SK-N-SH (cell line): ENCODE measurements at regions not wholly inside any gene's neighbourhood (a gene's known extent, or its start where the extent isn't known, plus 50 kb on each side); places are given as distances from the start of the nearest gene placed in this dataset.

ENCODE experiments used
- CTCF ChIA-PET: fragments of 300-600, 350-600 bp; formaldehyde crosslinking; extraction: SDS; loops from one replicate; lab custom pipeline; 2021; lab: Yijun Ruan, JAX
- POLR2A ChIA-PET: fragments of 350-600 bp; sonication (Branson Sonifier 250); formaldehyde crosslinking; extraction: SDS; loops from one replicate; lab custom pipeline; 2020; ENCODE audit warnings: antibody characterized with exemption, inconsistent platforms; lab: Yijun Ruan, JAX
- DNase-seq: peaks from one replicate; pipeline ENCODE4 v3.0.0; 2012
- H2AFZ ChIP-seq: fragments of 200-600 bp; sonication (generic); 2 replicates; pipeline ENCODE4 v1.8.1; 2016; ENCODE audit warnings: antibody characterized with exemption, mild to moderate bottlenecking, low read depth
- H3F3A ChIP-seq: fragments of 200-600 bp; sonication (generic); replicated peaks from 2 replicates; pipeline ENCODE3; 2016; ENCODE audit warnings: antibody characterized with exemption, mild to moderate bottlenecking; ENCODE audit not compliant: insufficient read depth
- H3K27ac ChIP-seq, 2 experiments: fragments of 200-500 bp in 1 of 2; fragments of 200-600 bp in 1 of 2; sonication (Bioruptor generic) in 1 of 2; sonication (generic), shearing (Covaris generic) in 1 of 2; 2 replicates each; pipeline versions ENCODE4 v1.5.1 to v1.6.1; 2014 to 2016; ENCODE audit warnings: low read depth in 2 of 2, inconsistent platforms in 1 of 2, low read length in 1 of 2, mild to moderate bottlenecking in 1 of 2, mixed read lengths in 1 of 2
- H3K27me3 ChIP-seq: fragments of 200-600 bp; sonication (generic), shearing (Covaris generic); 2 replicates; pipeline ENCODE4 v1.6.1; 2016; ENCODE audit warnings: mixed run types; ENCODE audit not compliant: insufficient read depth
- H3K36me3 ChIP-seq, 2 experiments: fragments of 200-500 bp in 1 of 2; fragments of 200-600 bp in 1 of 2; sonication (Bioruptor generic) in 1 of 2; sonication (generic) in 1 of 2; replicated peaks in 1 of 2; 2 replicates each; pipeline versions ENCODE3 to v1.5.1; 2014 to 2016; ENCODE audit warnings: low read length in 1 of 2, mild to moderate bottlenecking in 1 of 2; ENCODE audit not compliant: insufficient read depth in 2 of 2, control insufficient read depth in 1 of 2
- H3K4me1 ChIP-seq, 2 experiments: fragments of 200-500 bp in 1 of 2; fragments of 200-600 bp in 1 of 2; sonication (Bioruptor generic) in 1 of 2; sonication (generic), shearing (Covaris generic) in 1 of 2; 2 replicates each; pipeline versions ENCODE4 v1.5.1 to v1.6.1; 2014 to 2016; ENCODE audit warnings: low read depth in 1 of 2, low read length in 1 of 2, mixed run types in 1 of 2; ENCODE audit not compliant: insufficient read depth in 2 of 2, control insufficient read depth in 1 of 2
- H3K4me2 ChIP-seq: fragments of 200-600 bp; sonication (generic), shearing (Covaris generic); 2 replicates; pipeline ENCODE4 v1.6.1; 2017; ENCODE audit warnings: mixed run types
- H3K4me3 ChIP-seq, 2 experiments: fragments of 200-500 bp in 1 of 2; fragments of 200-600 bp in 1 of 2; sonication (Bioruptor generic) in 1 of 2; sonication (generic), shearing (Covaris generic) in 1 of 2; 2 replicates each; pipeline versions ENCODE4 v1.5.1 to v1.8.1; 2014 to 2016; ENCODE audit warnings: low read depth in 2 of 2, inconsistent platforms in 1 of 2, low read length in 1 of 2, mild to moderate bottlenecking in 1 of 2, mixed read lengths in 1 of 2, moderate library complexity in 1 of 2
- H3K79me2 ChIP-seq: fragments of 200-600 bp; sonication (generic); 2 replicates; pipeline ENCODE4 v1.8.1; 2017; ENCODE audit warnings: mild to moderate bottlenecking; ENCODE audit not compliant: insufficient read depth
- H3K9ac ChIP-seq: fragments of 200-600 bp; sonication (generic); 2 replicates; pipeline ENCODE4 v1.6.1; 2017; ENCODE audit warnings: mixed run types
- H3K9me2 ChIP-seq: fragments of 200-600 bp; sonication (generic); 2 replicates; pipeline ENCODE4 v1.6.1; 2017; ENCODE audit warnings: mixed run types
- H3K9me3 ChIP-seq: fragments of 200-600 bp; sonication (generic); 2 replicates; pipeline ENCODE4 v1.6.1; 2017; ENCODE audit warnings: mixed run types, mild to moderate bottlenecking, moderate library complexity
- H4K20me1 ChIP-seq: fragments of 200-600 bp; sonication (generic); 2 replicates; pipeline ENCODE4 v1.6.1; 2017; ENCODE audit warnings: mild to moderate bottlenecking, mixed run types; ENCODE audit not compliant: insufficient read depth
- CHD2 ChIP-seq: fragments of 150-350 bp; IDR thresholded peaks from 2 replicates; pipeline ENCODE4 v1.6.1; 2018; ENCODE audit warnings: low read length; ENCODE audit not compliant: partially characterized antibody
- ELF1 ChIP-seq: IDR thresholded peaks from 2 replicates; pipeline ENCODE4 v1.4.0; 2012
- EP300 ChIP-seq, 2 experiments: IDR thresholded peaks; 2 replicates each; pipeline versions ENCODE4 v1.4.0 to v1.6.1; 2012; ENCODE audit warnings: borderline replicate concordance in 1 of 2, low read depth in 1 of 2, low read length in 1 of 2
- EZH2phosphoT487 ChIP-seq: fragments of 200-600 bp; sonication (generic); IDR thresholded peaks from 2 replicates; pipeline ENCODE4 v1.6.1; 2017; ENCODE audit warnings: low read depth, mixed run types, mild to moderate bottlenecking, antibody characterized with exemption, moderate library complexity, borderline replicate concordance
- FOXJ3 ChIP-seq: sonication (generic); formaldehyde crosslinking; IDR thresholded peaks from 2 replicates; pipeline ENCODE4 v1.5.1; 2020; ENCODE audit warnings: mild to moderate bottlenecking, missing genetic modification reagents
- FOXM1 ChIP-seq: IDR thresholded peaks from 2 replicates; pipeline ENCODE4 v1.4.0; 2012; ENCODE audit warnings: low read depth, mild to moderate bottlenecking
- GATA2 ChIP-seq: sonication (generic); formaldehyde crosslinking; IDR thresholded peaks from 2 replicates; pipeline ENCODE4 v1.5.0; 2020; ENCODE audit warnings: mild to moderate bottlenecking, missing genetic modification reagents
- JUND ChIP-seq: IDR thresholded peaks from 2 replicates; pipeline ENCODE4 v1.4.0; 2012
- MEF2A ChIP-seq: IDR thresholded peaks from 2 replicates; pipeline ENCODE4 v1.4.0; 2012; ENCODE audit warnings: low read depth, borderline replicate concordance
- NFIC ChIP-seq: IDR thresholded peaks from 2 replicates; pipeline ENCODE4 v1.4.0; 2012; ENCODE audit warnings: borderline replicate concordance
- NRF1 ChIP-seq: IDR thresholded peaks from 2 replicates; pipeline ENCODE4 v1.6.1; 2012; ENCODE audit warnings: low read depth, mild to moderate bottlenecking, low read length
- POLR2AphosphoS5 ChIP-seq: IDR thresholded peaks from 2 replicates; pipeline ENCODE4 v1.6.1; 2012; ENCODE audit warnings: low read depth, low read length
- RAD21 ChIP-seq: IDR thresholded peaks from 2 replicates; pipeline ENCODE4 v1.6.1; 2012; ENCODE audit warnings: mild to moderate bottlenecking, low read length
- RCOR1 ChIP-seq: fragments of 150-350 bp; IDR thresholded peaks from 2 replicates; pipeline ENCODE4 v1.6.1; 2017; ENCODE audit warnings: antibody characterized with exemption, low read length
- REST ChIP-seq: IDR thresholded peaks from 2 replicates; pipeline ENCODE4 v1.6.1; 2012; ENCODE audit warnings: mild to moderate bottlenecking, low read depth, low read length, moderate library complexity
- RFX5 ChIP-seq: IDR thresholded peaks from 2 replicates; pipeline ENCODE4 v1.6.1; 2012; ENCODE audit warnings: mild to moderate bottlenecking, improper control_type of control experiment, low read length
- SIN3A ChIP-seq: IDR thresholded peaks from 2 replicates; pipeline ENCODE4 v1.6.1; 2012; ENCODE audit warnings: low read depth, mild to moderate bottlenecking, low read length, moderate library complexity, borderline replicate concordance
- TAF1 ChIP-seq: IDR thresholded peaks from 2 replicates; pipeline ENCODE4 v1.6.1; 2012; ENCODE audit warnings: low read depth, mild to moderate bottlenecking, low read length, moderate library complexity, borderline replicate concordance
- TCF12 ChIP-seq: IDR thresholded peaks from 2 replicates; pipeline ENCODE4 v1.4.0; 2012
- TEAD4 ChIP-seq: IDR thresholded peaks from 2 replicates; pipeline ENCODE4 v1.4.0; 2012; ENCODE audit warnings: mild to moderate bottlenecking, borderline replicate concordance; ENCODE audit not compliant: insufficient read depth
- YY1 ChIP-seq: IDR thresholded peaks from 2 replicates; pipeline ENCODE4 v1.4.0; 2012; ENCODE audit warnings: low read depth, mild to moderate bottlenecking
- ZBTB33 ChIP-seq: IDR thresholded peaks from 2 replicates; pipeline ENCODE4 v1.4.0; 2012; ENCODE audit warnings: low read depth, borderline replicate concordance
- WGBS: methylation state at CpG from one replicate; pipeline ENCODE4 v1.1.6; 2017; ENCODE audit warnings: low lambda C conversion rate; 5-methylcytosine and 5-hydroxymethylcytosine counted together

GRCh38 chr3:66667263-66667662 is 166.4 kb upstream of the LRIG1 start:
- no peak for DNase-seq

GRCh38 chr3:66671291-66671690 is 170.5 kb upstream of the LRIG1 start:
- 90% methylated on average over 1 of the region's 1 CpG for WGBS
- TF ChIP-seq TAF1 = no peak
- TF ChIP-seq CHD2 = no peak
- TF ChIP-seq REST = no peak
- no peak for TF ChIP-seq EP300 (IDR thresholded peaks at IDR 0.05; ENCODE audit: borderline replicate concordance in 1 of 2, low read depth in 1 of 2, low read length in 1 of 2)
- TF ChIP-seq ZBTB33 = no peak
- no peak for TF ChIP-seq NFIC

More at GRCh38 chr3:66667263-66667662, 166.4 kb upstream of the LRIG1 start:
- H3K9ac ChIP-seq = no peak overlapping the region
- no peak overlapping the region for H3K27ac ChIP-seq
- CTCF ChIA-PET = no interaction called here
- H4K20me1 ChIP-seq = no peaks in the 10 kb centered on the region
- H3F3A ChIP-seq = no peaks in the 10 kb centered on the region
- no peaks in the 10 kb centered on the region for H3K9me2 ChIP-seq
- no peak overlapping the region for H3K4me3 ChIP-seq
- H3K36me3 ChIP-seq = no peaks in the 10 kb centered on the region
- POLR2A ChIA-PET = no interaction called here
- TF ChIP-seq CHD2 = no peak
- no peak for TF ChIP-seq ELF1
- TF ChIP-seq POLR2AphosphoS5 = no peak
- no peak for TF ChIP-seq TEAD4
- no peak for TF ChIP-seq RCOR1
- no peak for TF ChIP-seq NRF1
- TF ChIP-seq JUND = no peak
- no peak for TF ChIP-seq TCF12
- no peak for TF ChIP-seq RAD21
- TF ChIP-seq TAF1 = no peak
- TF ChIP-seq GATA2 = no peak
- TF ChIP-seq FOXJ3 (CRISPR knock-in tag) = no peak
- TF ChIP-seq SIN3A = no peak
- no peak for TF ChIP-seq RFX5
- no peak for TF ChIP-seq REST
- TF ChIP-seq EZH2phosphoT487 = no peak
- no peak for TF ChIP-seq FOXM1
- TF ChIP-seq EP300 (IDR thresholded peaks at IDR 0.05; ENCODE audit: borderline replicate concordance in 1 of 2, low read depth in 1 of 2, low read length in 1 of 2) = no peak
- TF ChIP-seq YY1 = no peak
- no peak for TF ChIP-seq MEF2A
- H3K4me2 ChIP-seq = no peak overlapping the region
- H3K9me3 ChIP-seq = no peaks in the 10 kb centered on the region
- no peaks in the 10 kb centered on the region for H3K79me2 ChIP-seq
- WGBS = 0% methylated on average over 1 of the region's 1 CpG
- H2AFZ ChIP-seq = no peak overlapping the region
- H3K27me3 ChIP-seq = no peaks in the 10 kb centered on the region
- no peaks in the 10 kb centered on the region for H3K4me1 ChIP-seq

More at GRCh38 chr3:66671291-66671690, 170.5 kb upstream of the LRIG1 start:
- H2AFZ ChIP-seq = no peak overlapping the region
- ChIA-PET CTCF (interaction anchor here (1.4 kb wide), 1 partner anchor 151 kb away, joined by 3 read pairs; no protein-coding TSS in a partner anchor), POLR2A (no interaction called here)
- H4K20me1 ChIP-seq = no peaks in the 10 kb centered on the region
- H3K4me3 ChIP-seq = no peak overlapping the region
- no peaks in the 10 kb centered on the region for H3F3A ChIP-seq
- H3K79me2 ChIP-seq = no peaks in the 10 kb centered on the region
- H3K4me1 ChIP-seq = no peaks in the 10 kb centered on the region
- H3K4me2 ChIP-seq = no peak overlapping the region
- H3K9ac ChIP-seq = no peak overlapping the region
- no peaks in the 10 kb centered on the region for H3K36me3 ChIP-seq
- no peaks in the 10 kb centered on the region for H3K9me2 ChIP-seq
- no peak for DNase-seq
- H3K9me3 ChIP-seq = no peaks in the 10 kb centered on the region
- H3K27ac ChIP-seq = no peak overlapping the region
- H3K27me3 ChIP-seq = no peaks in the 10 kb centered on the region
